GM12878 (cell line): ENCODE measurements at regions not wholly inside any gene's neighbourhood (a gene's known extent, or its start where the extent isn't known, plus 50 kb on each side); places are given as distances from the start of the nearest gene placed in this dataset.

Experiments used
- ATAC-seq: fragments of 200-7000 bp; cut with Tn5 transposase; 3 replicates; pipeline ENCODE4 v1.9.1; 2020; ENCODE audit warnings: mild to moderate bottlenecking, moderate library complexity
- BruUV-seq: library from RNA; stranded (reverse); fragments of 400-500 nt; replicated peaks from 2 replicates; lab custom pipeline; 2021; lab: Mats Ljungman, UMichigan
- CTCF ChIA-PET: fragments of 300-600 bp; sonication (Branson Sonifier 250); formaldehyde crosslinking; extraction: SDS; loops from one replicate; lab custom pipeline; 2021; ENCODE audit warnings: inconsistent platforms; lab: Yijun Ruan, JAX
- POLR2A ChIA-PET: fragments of 350-600 bp; formaldehyde crosslinking; extraction: SDS; loops from one replicate; lab custom pipeline; 2021; ENCODE audit warnings: inconsistent platforms; lab: Charles Lee
- RAD21 ChIA-PET: fragments of 300-600 bp; sonication (Branson Sonifier 250); formaldehyde crosslinking; loops from one replicate; lab custom pipeline; 2023; ENCODE audit warnings: antibody characterized with exemption; ENCODE audit not compliant: unreplicated experiment; lab: Charles Lee
- SMC1A ChIA-PET: fragments of 300-600 bp; sonication (Branson Sonifier 250); formaldehyde crosslinking; loops from one replicate; lab custom pipeline; 2023; ENCODE audit not compliant: unreplicated experiment, uncharacterized antibody; lab: Charles Lee
- DNase-seq: peaks from one replicate; pipeline ENCODE4 v3.0.0-alpha.2; 2011; ENCODE audit warnings: low read depth, low spot score
- FAIRE-seq: peaks from 3 replicates; lab custom pipeline; 2011; peaks lifted over from hg19 to GRCh38; lab: Jason Lieb, UNC
- H2AFZ ChIP-seq: 2 replicates; pipeline ENCODE4 v1.6.0; 2011; ENCODE audit warnings: low read depth, low read length, control low read depth; ENCODE audit not compliant: control insufficient read depth
- H3K27ac ChIP-seq: 2 replicates; pipeline ENCODE4 v1.5.1; 2011; ENCODE audit warnings: control low read depth; ENCODE audit not compliant: control insufficient read depth, insufficient read depth
- H3K27me3 ChIP-seq, 2 experiments: replicated peaks in 1 of 2; 2 replicates each; pipeline versions ENCODE4 v1.6.0 to v1.6.1; 2011; ENCODE audit warnings: low read length in 1 of 2; ENCODE audit not compliant: control insufficient read depth in 2 of 2, insufficient read depth in 2 of 2
- H3K36me3 ChIP-seq, 2 experiments: 2 replicates each; pipeline ENCODE4 v1.5.1; 2011; ENCODE audit warnings: low read length in 1 of 2; ENCODE audit not compliant: control insufficient read depth in 2 of 2, insufficient read depth in 2 of 2
- H3K4me1 ChIP-seq: 2 replicates; pipeline ENCODE4 v1.6.1; 2011; ENCODE audit warnings: mild to moderate bottlenecking, low read length, moderate library complexity, mixed read lengths; ENCODE audit not compliant: control insufficient read depth, insufficient read depth
- H3K4me2 ChIP-seq: 2 replicates; pipeline ENCODE4 v1.6.0; 2011; ENCODE audit warnings: control low read depth; ENCODE audit not compliant: control insufficient read depth, insufficient read depth
- H3K4me3 ChIP-seq: fragments of 200-600 bp; sonication (generic); 2 replicates; pipeline ENCODE4 v1.5.1; 2016
- H3K79me2 ChIP-seq: 2 replicates; pipeline ENCODE4 v1.6.0; 2011; ENCODE audit warnings: low read length; ENCODE audit not compliant: control insufficient read depth, insufficient read depth
- H3K9ac ChIP-seq: 2 replicates; pipeline ENCODE4 v1.8.0; 2011; ENCODE audit warnings: low read length, control low read depth, mixed read lengths; ENCODE audit not compliant: control insufficient read depth, insufficient read depth
- H3K9me3 ChIP-seq: replicated peaks from 3 replicates; pipeline ENCODE4 v1.5.1; 2011; ENCODE audit warnings: mild to moderate bottlenecking, low read length; ENCODE audit not compliant: control insufficient read depth, insufficient read depth
- H4K20me1 ChIP-seq: 2 replicates; pipeline ENCODE4 v1.6.0; 2011; ENCODE audit not compliant: control insufficient read depth, insufficient read depth
- ATF3 ChIP-seq: IDR thresholded peaks from 2 replicates; pipeline ENCODE4 v1.6.1; 2011; ENCODE audit warnings: low read depth, mild to moderate bottlenecking, low read length, moderate library complexity, borderline replicate concordance; ENCODE audit errors: extremely low read depth
- CBFB ChIP-seq: IDR thresholded peaks from 2 replicates; pipeline ENCODE4 v1.6.1; 2016; ENCODE audit warnings: antibody characterized with exemption, low read depth
- CHD1 ChIP-seq: IDR thresholded peaks from 2 replicates; pipeline ENCODE4 v1.6.1; 2012; ENCODE audit warnings: low read depth, low read length, improper control_type of control experiment
- CHD2 ChIP-seq: IDR thresholded peaks from 2 replicates; pipeline ENCODE4 v1.6.1; 2011; ENCODE audit warnings: low read depth, low read length, improper control_type of control experiment, borderline replicate concordance
- E2F4 ChIP-seq: IDR thresholded peaks from 2 replicates; pipeline ENCODE4 v1.6.1; 2012; ENCODE audit warnings: low read depth, low read length, improper control_type of control experiment
- EED ChIP-seq: sonication (generic); IDR thresholded peaks from 2 replicates; pipeline ENCODE4 v1.6.1; 2016; ENCODE audit warnings: antibody characterized with exemption, low read depth
- GABPA ChIP-seq: IDR thresholded peaks from 2 replicates; pipeline ENCODE4 v1.6.1; 2014; ENCODE audit warnings: antibody characterized with exemption, low read depth, mild to moderate bottlenecking, inconsistent platforms
- IRF5 ChIP-seq: fragments of 450-650 bp; IDR thresholded peaks from 2 replicates; pipeline ENCODE4 v1.6.1; 2017; ENCODE audit warnings: borderline replicate concordance
- NR2C1 ChIP-seq: fragments of 450-650 bp; IDR thresholded peaks from 2 replicates; pipeline ENCODE4 v1.6.1; 2017; ENCODE audit warnings: antibody characterized with exemption, mild to moderate bottlenecking, moderate library complexity
- POLR2AphosphoS5 ChIP-seq: IDR thresholded peaks from 2 replicates; pipeline ENCODE4 v1.6.1; 2011; ENCODE audit warnings: mild to moderate bottlenecking, low read length, inconsistent platforms
- RFX5 ChIP-seq: IDR thresholded peaks from 2 replicates; pipeline ENCODE4 v1.6.1; 2011; ENCODE audit warnings: low read depth, low read length, improper control_type of control experiment
- SMC3 ChIP-seq: IDR thresholded peaks from 2 replicates; pipeline ENCODE4 v1.6.1; 2011; ENCODE audit warnings: low read length, improper control_type of control experiment, borderline replicate concordance
- TARDBP ChIP-seq: IDR thresholded peaks from 2 replicates; pipeline ENCODE4 v1.6.1; 2016; ENCODE audit warnings: borderline replicate concordance
- ZNF592 ChIP-seq: fragments of 450-650 bp; IDR thresholded peaks from 2 replicates; pipeline ENCODE4 v1.6.1; 2017; ENCODE audit warnings: mild to moderate bottlenecking, moderate library complexity
- WGBS: methylation state at CpG from one replicate; pipeline ENCODE4 v1.1.6; 2016; ENCODE audit warnings: low lambda C conversion rate; ENCODE audit not compliant: insufficient replicate concordance, insufficient coverage; ENCODE audit errors: missing lambda C conversion rate; 5-methylcytosine and 5-hydroxymethylcytosine counted together
- in situ Hi-C: fragments of 300-500 bp; cut with MboI; formaldehyde crosslinking; loops from 9 replicates; pipeline ENCODE4 v1.14.3; 2018; ENCODE audit warnings: mixed read lengths
- intact Hi-C: fragments of 100-400 bp; cut with micrococcal nuclease; formaldehyde crosslinking; loops from one replicate; pipeline ENCODE4 v1.14.2; 2022; ENCODE audit not compliant: unreplicated experiment

- TF ChIP-seq ATF3 (no peak), EED (no peak), SMC3 (no peak), GABPA (no peak), CHD2 (no peak), POLR2AphosphoS5 (no peak), IRF5 (no peak)
These were observed 387.3 kb upstream of the XYLT1 start (continued) for GRCh38 chr16:17858061-17858460.

- H3K9ac ChIP-seq: no peak overlapping the region
- in situ Hi-C loops (no loop called here), intact Hi-C loops (no loop called here)
- no peaks in the 10 kb centered on the region for H3K36me3 ChIP-seq
- H3K27me3 ChIP-seq: no peaks in the 10 kb centered on the region
- DNase-seq (no peak), FAIRE-seq (no peak), ATAC-seq (no peak)
- ChIA-PET POLR2A (interaction anchor here (0.6 kb wide), 1 partner anchor 437 kb away, joined by 3 read pairs; no protein-coding TSS in a partner anchor), RAD21 (no interaction called here), CTCF (no interaction called here), SMC1A (interaction anchor here (0.7 kb wide), 1 partner anchor 17 kb away, joined by 5 read pairs; no protein-coding TSS in a partner anchor)
- H4K20me1 ChIP-seq: no peaks in the 10 kb centered on the region
- H3K79me2 ChIP-seq: no peaks in the 10 kb centered on the region
- no peak overlapping the region for H3K4me3 ChIP-seq
- 49% methylated on average over 5 of the region's 5 CpGs for WGBS
- BruUV-seq: no TSS peak
- no peaks in the 10 kb centered on the region for H3K4me1 ChIP-seq
- H2AFZ ChIP-seq: no peak overlapping the region
- no peak overlapping the region for H3K27ac ChIP-seq
- no peaks in the 10 kb centered on the region; the same call in 2 of the 3 replicates for H3K9me3 ChIP-seq
- H3K4me2 ChIP-seq: no peak overlapping the region
- TF ChIP-seq CBFB (no peak), TARDBP (no peak), RFX5 (no peak), E2F4 (no peak), NR2C1 (no peak), SMC3 (no peak), ZNF592 (no peak), CHD1 (no peak)
These were observed 383.2 kb upstream of the XYLT1 start for GRCh38 chr16:17853958-17854357.
